AG09319 (cell line): ENCODE measurements at regions not wholly inside any gene's neighbourhood (a gene's known extent, or its start where the extent isn't known, plus 50 kb on each side); places are given as distances from the start of the nearest gene placed in this dataset.

Experiments used
- DNase-seq: peaks from one replicate; pipeline ENCODE4 v3.0.0-alpha.2; 2010; ENCODE audit warnings: low read depth; ENCODE audit errors: extremely low read depth
- CTCF ChIP-seq: IDR thresholded peaks from 2 replicates; pipeline ENCODE4 v1.5.1; 2011; ENCODE audit warnings: low read depth, mild to moderate bottlenecking, inconsistent platforms, low read length, moderate library complexity

GRCh38 chr1:90781534-90781933, 64.4 kb upstream of the BARHL2 start:
- TF ChIP-seq CTCF = no peak
- no peak for DNase-seq

GRCh38 chr1:90780981-90781380, 63.9 kb upstream of the BARHL2 start:
- TF ChIP-seq CTCF = no peak
- no peak for DNase-seq

- no peak for DNase-seq
- TF ChIP-seq CTCF = no peak
These were observed 62.5 kb upstream of the BARHL2 start for GRCh38 chr1:90779573-90779972.

- no peak for DNase-seq
- TF ChIP-seq CTCF = no peak
These were observed 61.4 kb upstream of the BARHL2 start for GRCh38 chr1:90778486-90778885.

GRCh38 chr1:90773812-90774211, 56.7 kb upstream of the BARHL2 start:
- TF ChIP-seq CTCF = no peak
- no peak for DNase-seq

- no peak for DNase-seq
- TF ChIP-seq CTCF = no peak
These were observed 51.7 kb upstream of the BARHL2 start for GRCh38 chr1:90768826-90769225.

GRCh38 chr1:90768098-90768497, 51.0 kb upstream of the BARHL2 start:
- no peak for TF ChIP-seq CTCF
- no peak for DNase-seq
